GM19372 (cell line): ENCODE measurements at regions not wholly inside any gene's neighbourhood (a gene's known extent, or its start where the extent isn't known, plus 50 kb on each side); places are given as distances from the start of the nearest gene placed in this dataset.

Experiments used
- ATAC-seq: cut with Tn5 transposase; IDR thresholded peaks from one replicate; pipeline ENCODE4 v1.9.1; 2021; ENCODE audit warnings: mild to moderate bottlenecking, low read depth, moderate library complexity; ENCODE audit not compliant: unreplicated experiment

GRCh38 chr2:129710670-129711495 is 268.6 kb upstream of the RAB6C start:
- no peak for ATAC-seq

- no peak for ATAC-seq
These were observed 267.4 kb upstream of the RAB6C start for GRCh38 chr2:129711816-129712675.

- no peak for ATAC-seq
These were observed 266.8 kb upstream of the RAB6C start for GRCh38 chr2:129712676-129712985.

GRCh38 chr2:129713337-129713736 is 266.1 kb upstream of the RAB6C start:
- no peak for ATAC-seq

GRCh38 chr2:129716781-129717559 is 262.5 kb upstream of the RAB6C start:
- ATAC-seq: no peak

GRCh38 chr2:129717560-129718130 is 261.8 kb upstream of the RAB6C start:
- no peak for ATAC-seq

GRCh38 chr2:129719335-129719734 is 260.1 kb upstream of the RAB6C start:
- no peak for ATAC-seq

GRCh38 chr2:129720360-129720759 is 259.1 kb upstream of the RAB6C start:
- no peak for ATAC-seq

- ATAC-seq: no peak
These were observed 258.7 kb upstream of the RAB6C start for GRCh38 chr2:129720761-129721160.

GRCh38 chr2:129721236-129721635 is 258.2 kb upstream of the RAB6C start:
- ATAC-seq: no peak

- no peak for ATAC-seq
These were observed 257.6 kb upstream of the RAB6C start for GRCh38 chr2:129721846-129722245.

GRCh38 chr2:129722306-129723019 is 257.0 kb upstream of the RAB6C start:
- ATAC-seq: no peak

- no peak for ATAC-seq
These were observed 256.0 kb upstream of the RAB6C start for GRCh38 chr2:129723277-129724020.

GRCh38 chr2:129724021-129724757 is 255.3 kb upstream of the RAB6C start:
- ATAC-seq: no peak

- no peak for ATAC-seq
These were observed 253.2 kb upstream of the RAB6C start for GRCh38 chr2:129726216-129726615.

GRCh38 chr2:129727286-129727685 is 252.2 kb upstream of the RAB6C start:
- ATAC-seq: no peak

GRCh38 chr2:129728035-129728972 is 251.2 kb upstream of the RAB6C start:
- ATAC-seq: no peak

- ATAC-seq: no peak
These were observed 250.5 kb upstream of the RAB6C start for GRCh38 chr2:129729011-129729410.
